NB4 (cell line): ENCODE measurements at regions not wholly inside any gene's neighbourhood (a gene's known extent, or its start where the extent isn't known, plus 50 kb on each side); places are given as distances from the start of the nearest gene placed in this dataset.

Source experiments
- CTCF ChIP-seq: IDR thresholded peaks from one replicate; pipeline ENCODE4 v1.5.1; 2012; ENCODE audit warnings: low read depth, low read length
- MAX ChIP-seq: IDR thresholded peaks from 2 replicates; pipeline ENCODE4 v1.6.1; 2011; ENCODE audit warnings: low read depth, low read length
- MYC ChIP-seq: IDR thresholded peaks from 2 replicates; pipeline ENCODE4 v1.6.1; 2011; ENCODE audit warnings: low read depth, low read length

DNA sequence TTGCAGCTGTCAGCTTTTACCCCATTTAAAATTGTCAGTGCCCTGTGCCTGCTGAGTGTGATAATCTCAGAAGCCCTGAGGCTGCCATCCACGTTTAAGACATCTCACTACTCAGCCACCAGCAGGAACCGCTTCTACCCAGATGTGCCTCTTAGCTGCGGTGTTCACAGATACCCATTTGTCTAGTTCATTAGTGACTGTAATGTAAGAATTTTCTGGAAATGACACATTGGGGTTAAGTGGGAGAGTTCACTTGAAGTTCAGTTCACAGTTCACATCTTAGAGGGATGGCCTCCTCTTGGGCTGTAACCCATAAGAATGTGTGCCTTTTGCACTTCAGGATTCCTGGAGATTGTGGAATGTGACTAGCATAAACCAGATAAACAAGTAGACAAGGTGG is 477.7 kb downstream of the BTBD3 start:
- TF ChIP-seq CTCF: no peak
- TF ChIP-seq MYC: no peak
- TF ChIP-seq MAX: no peak
